ENCODE measurements at regions not wholly inside any gene's neighbourhood (a gene's known extent, or its start where the extent isn't known, plus 50 kb on each side); places are given as distances from the start of the nearest gene placed in this dataset.
"Not testable (repeated sequence)": the region's sequence is repeated elsewhere in the genome, so short reads cannot be mapped to it uniquely, and the experiment has no call there.

- intact Hi-C loops (cut with DNase I): no loop called here
- Histone ChIP-seq H3K4me3 (no peak overlapping the region), H3K27me3 (replicated peaks; ENCODE audit: insufficient read depth) (no peaks in the 10 kb centered on the region), H3K9me3 (no peaks in the 10 kb centered on the region), H3K36me3 (peaks cover 0 to 2% of the 10 kb centered on the region in 2 donors), H3K4me1 (replicated peaks) (no peaks in the 10 kb centered on the region), H3K27ac (no peak overlapping the region)
- WGBS: 92% methylated on average over 2 of the region's 2 CpGs
- DNase-seq (ENCODE audit: low spot score): no peak
- TF ChIP-seq, protein P1, sequence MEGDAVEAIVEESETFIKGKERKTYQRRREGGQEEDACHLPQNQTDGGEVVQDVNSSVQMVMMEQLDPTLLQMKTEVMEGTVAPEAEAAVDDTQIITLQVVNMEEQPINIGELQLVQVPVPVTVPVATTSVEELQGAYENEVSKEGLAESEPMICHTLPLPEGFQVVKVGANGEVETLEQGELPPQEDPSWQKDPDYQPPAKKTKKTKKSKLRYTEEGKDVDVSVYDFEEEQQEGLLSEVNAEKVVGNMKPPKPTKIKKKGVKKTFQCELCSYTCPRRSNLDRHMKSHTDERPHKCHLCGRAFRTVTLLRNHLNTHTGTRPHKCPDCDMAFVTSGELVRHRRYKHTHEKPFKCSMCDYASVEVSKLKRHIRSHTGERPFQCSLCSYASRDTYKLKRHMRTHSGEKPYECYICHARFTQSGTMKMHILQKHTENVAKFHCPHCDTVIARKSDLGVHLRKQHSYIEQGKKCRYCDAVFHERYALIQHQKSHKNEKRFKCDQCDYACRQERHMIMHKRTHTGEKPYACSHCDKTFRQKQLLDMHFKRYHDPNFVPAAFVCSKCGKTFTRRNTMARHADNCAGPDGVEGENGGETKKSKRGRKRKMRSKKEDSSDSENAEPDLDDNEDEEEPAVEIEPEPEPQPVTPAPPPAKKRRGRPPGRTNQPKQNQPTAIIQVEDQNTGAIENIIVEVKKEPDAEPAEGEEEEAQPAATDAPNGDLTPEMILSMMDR (IDR thresholded peaks at IDR 0.05): no peak
- TF ChIP-seq POLR2A (IDR thresholded peaks at IDR 0.05) (no peak), POLR2AphosphoS5 (IDR thresholded peaks at IDR 0.05) (no peak)
These were observed 105.4 kb upstream of the PCAT7 start for GRCh38 chr9:94449486-94449885.

GRCh38 chr9:94464790-94465189 lies 90.1 kb upstream of the PCAT7 start:
- H3K27ac ChIP-seq: no peak overlapping the region
- TF ChIP-seq POLR2AphosphoS5 (IDR thresholded peaks at IDR 0.05) (no peak), POLR2A (IDR thresholded peaks at IDR 0.05) (no peak)
- TF ChIP-seq, protein P1 (IDR thresholded peaks at IDR 0.05): no peak
- no peaks in the 10 kb centered on the region for H3K27me3 ChIP-seq (replicated peaks; ENCODE audit: insufficient read depth)
- no peak overlapping the region for H3K4me3 ChIP-seq
- intact Hi-C loops (cut with DNase I): no loop called here
- 92% methylated on average over 2 of the region's 2 CpGs for WGBS
- no peaks in the 10 kb centered on the region for H3K4me1 ChIP-seq (replicated peaks)
- no peaks in the 10 kb centered on the region for H3K9me3 ChIP-seq
- H3K36me3 ChIP-seq: peaks cover 0 to 5% of the 10 kb centered on the region in 2 donors
- no peak for DNase-seq (ENCODE audit: low spot score)

- WGBS: 91% methylated on average over 4 of the region's 4 CpGs
- H3K27ac ChIP-seq; H3K27me3 ChIP-seq (replicated peaks; ENCODE audit: insufficient read depth); H3K9me3 ChIP-seq; H3K4me3 ChIP-seq; H3K4me1 ChIP-seq (replicated peaks); intact Hi-C loops (cut with DNase I); H3K36me3 ChIP-seq; DNase-seq (ENCODE audit: low spot score): not testable (repeated sequence)
These were observed 82.8 kb upstream of the PCAT7 start for GRCh38 chr9:94472063-94472462.

- Histone ChIP-seq H3K4me1 (replicated peaks) (no peaks in the 10 kb centered on the region), H3K27me3 (replicated peaks; ENCODE audit: insufficient read depth) (no peaks in the 10 kb centered on the region), H3K36me3 (no peaks in the 10 kb centered on the region), H3K9me3 (no peaks in the 10 kb centered on the region), H3K4me3 (no peak overlapping the region), H3K27ac (no peak overlapping the region)
- 89% methylated on average over 4 of the region's 4 CpGs for WGBS
- intact Hi-C loops (cut with DNase I): no loop called here
- TF ChIP-seq, protein P1 (IDR thresholded peaks at IDR 0.05): no peak
- no peak for TF ChIP-seq POLR2A (IDR thresholded peaks at IDR 0.05)
- TF ChIP-seq POLR2AphosphoS5 (IDR thresholded peaks at IDR 0.05): no peak
- DNase-seq (ENCODE audit: low spot score): no peak
These were observed 82.0 kb upstream of the PCAT7 start for GRCh38 chr9:94472806-94473360.

- no peak overlapping the region for H3K4me3 ChIP-seq
- intact Hi-C loops (cut with DNase I): no loop called here
- H3K4me1 ChIP-seq (replicated peaks): no peaks in the 10 kb centered on the region
- no peak for DNase-seq (ENCODE audit: low spot score)
- 90% methylated on average over 28 of the region's 29 CpGs for WGBS
- no peaks in the 10 kb centered on the region for H3K27me3 ChIP-seq (replicated peaks; ENCODE audit: insufficient read depth)
- H3K27ac ChIP-seq: no peak overlapping the region
- no peak for TF ChIP-seq POLR2A (IDR thresholded peaks at IDR 0.05)
- H3K36me3 ChIP-seq: no peaks in the 10 kb centered on the region
- H3K9me3 ChIP-seq: no peaks in the 10 kb centered on the region
These were observed 75.8 kb upstream of the PCAT7 start for GRCh38 chr9:94478755-94479730.

Data from prostate gland (tissue), 2 donors.